WTC11 (cell line): ENCODE measurements at regions not wholly inside any gene's neighbourhood (a gene's known extent, or its start where the extent isn't known, plus 50 kb on each side); places are given as distances from the start of the nearest gene placed in this dataset.

Experiments
- ATAC-seq: fragments of 200-7000 bp; cut with Tn5 transposase; 2 replicates; pipeline ENCODE4 v1.10.0; 2021; ENCODE audit warnings: mild to moderate bottlenecking, moderate library complexity
- CTCF ChIA-PET: fragments of 300-600 bp; sonication (Branson Sonifier 250); formaldehyde crosslinking; loops from one replicate; lab custom pipeline; 2021; ENCODE audit warnings: antibody characterized with exemption; lab: Charles Lee
- POLR2A ChIA-PET: fragments of 350-600 bp; sonication (Branson Sonifier 250); formaldehyde crosslinking; loops from one replicate; lab custom pipeline; 2021; ENCODE audit warnings: antibody characterized with exemption; lab: Charles Lee
- DNase-seq: peaks from one replicate; pipeline ENCODE4 v3.0.0; 2021; ENCODE audit warnings: low spot score
- H3K27ac Mint-ChIP-seq: 2 replicates; pipeline ENCODE4 v1.8.0; 2021; ENCODE audit warnings: mixed read lengths
- H3K27me3 Mint-ChIP-seq: 2 replicates; pipeline ENCODE4 v1.8.0; 2021; ENCODE audit warnings: low read depth, mild to moderate bottlenecking, moderate library complexity, mixed read lengths
- H3K36me3 Mint-ChIP-seq: 2 replicates; pipeline ENCODE4 v1.8.0; 2021; ENCODE audit warnings: mixed read lengths
- H3K4me1 Mint-ChIP-seq: 2 replicates; pipeline ENCODE4 v1.8.0; 2022; ENCODE audit warnings: mixed read lengths
- H3K4me3 Mint-ChIP-seq: 2 replicates; pipeline ENCODE4 v1.8.0; 2021; ENCODE audit warnings: mild to moderate bottlenecking, moderate library complexity, mixed read lengths
- H3K9me3 Mint-ChIP-seq: 2 replicates; pipeline ENCODE4 v1.8.0; 2021; ENCODE audit warnings: mixed read lengths
- ATF6 ChIP-seq: sonication (generic); formaldehyde crosslinking; IDR thresholded peaks from 2 replicates; pipeline ENCODE4 v1.8.1; 2023; ENCODE audit warnings: mild to moderate bottlenecking, missing genetic modification reagents
- CREB1 ChIP-seq: sonication (generic); formaldehyde crosslinking; IDR thresholded peaks from 2 replicates; pipeline ENCODE4 v1.8.0; 2023; ENCODE audit warnings: mild to moderate bottlenecking, missing genetic modification reagents
- CREM ChIP-seq: sonication (generic); formaldehyde crosslinking; IDR thresholded peaks from 2 replicates; pipeline ENCODE4 v1.8.1; 2022; ENCODE audit warnings: mild to moderate bottlenecking, missing genetic modification reagents, moderate library complexity
- CTCF ChIP-seq: fragments of 200-600 bp; IDR thresholded peaks from 2 replicates; pipeline ENCODE4 v1.8.0; 2022; ENCODE audit warnings: antibody characterized with exemption
- ELF4 ChIP-seq: sonication (generic); formaldehyde crosslinking; IDR thresholded peaks from 2 replicates; pipeline ENCODE4 v1.8.1; 2022; ENCODE audit warnings: low read depth, mild to moderate bottlenecking, moderate library complexity, missing genetic modification reagents
- ETV6 ChIP-seq: sonication (generic); formaldehyde crosslinking; IDR thresholded peaks from 2 replicates; pipeline ENCODE4 v1.8.1; 2022; ENCODE audit warnings: mild to moderate bottlenecking, missing genetic modification reagents
- GABPB1 ChIP-seq: sonication (generic); formaldehyde crosslinking; IDR thresholded peaks from 2 replicates; pipeline ENCODE4 v1.8.1; 2023; ENCODE audit warnings: mild to moderate bottlenecking, missing genetic modification reagents
- GRHL2 ChIP-seq: fragments of 250-450 bp; sonication (Bioruptor Pico); IDR thresholded peaks from 2 replicates; pipeline ENCODE4 v1.8.0; 2022; ENCODE audit warnings: mild to moderate bottlenecking, moderate library complexity; ENCODE audit not compliant: insufficient replicate concordance, severe bottlenecking
- NFYB ChIP-seq: sonication (generic); formaldehyde crosslinking; conservative IDR thresholded peaks from 2 replicates; pipeline ENCODE4 v1.8.0; 2022; ENCODE audit warnings: low read depth, missing genetic modification reagents
- NR1H2 ChIP-seq: sonication (generic); formaldehyde crosslinking; IDR thresholded peaks from 2 replicates; pipeline ENCODE4 v1.9.0; 2021; ENCODE audit warnings: mild to moderate bottlenecking, moderate library complexity, missing genetic modification reagents
- OVOL2 ChIP-seq: fragments of 250-450 bp; sonication (Bioruptor Pico); IDR thresholded peaks from 2 replicates; pipeline ENCODE4 v1.9.0; 2021; ENCODE audit warnings: mild to moderate bottlenecking, borderline replicate concordance
- PRRX2 ChIP-seq: fragments of 250-450 bp; sonication (Bioruptor Pico); IDR thresholded peaks from 2 replicates; pipeline ENCODE4 v1.8.0; 2021; ENCODE audit warnings: mild to moderate bottlenecking
- RELA ChIP-seq: sonication (generic); formaldehyde crosslinking; IDR thresholded peaks from 2 replicates; pipeline ENCODE4 v1.8.1; 2022; ENCODE audit warnings: missing genetic modification reagents, mild to moderate bottlenecking, borderline replicate concordance
- SMAD3 ChIP-seq: sonication (generic); formaldehyde crosslinking; IDR thresholded peaks from 2 replicates; pipeline ENCODE4 v1.8.0; 2022; ENCODE audit warnings: missing genetic modification reagents, mild to moderate bottlenecking, borderline replicate concordance
- SOX15 ChIP-seq: fragments of 250-450 bp; sonication (Bioruptor Pico); IDR thresholded peaks from 2 replicates; pipeline ENCODE4 v1.9.0; 2021; ENCODE audit warnings: mild to moderate bottlenecking
- TEAD4 ChIP-seq: sonication (generic); formaldehyde crosslinking; IDR thresholded peaks from 2 replicates; pipeline ENCODE4 v1.8.0; 2022; ENCODE audit warnings: mild to moderate bottlenecking, missing genetic modification reagents
- TP53 ChIP-seq: sonication (generic); formaldehyde crosslinking; IDR thresholded peaks from 2 replicates; pipeline ENCODE4 v1.8.1; 2023; ENCODE audit warnings: mild to moderate bottlenecking, missing genetic modification reagents
- ZNF396 ChIP-seq: fragments of 250-450 bp; sonication (Bioruptor Pico); IDR thresholded peaks from 2 replicates; pipeline ENCODE4 v1.8.0; 2021; ENCODE audit warnings: mild to moderate bottlenecking, moderate library complexity, borderline replicate concordance
- ZNF416 ChIP-seq: fragments of 250-450 bp; sonication (Bioruptor Pico); IDR thresholded peaks from 2 replicates; pipeline ENCODE4 v1.9.0; 2021; ENCODE audit warnings: mild to moderate bottlenecking, inconsistent platforms
- ZNF423 ChIP-seq: fragments of 250-450 bp; sonication (Bioruptor Pico); IDR thresholded peaks from 2 replicates; pipeline ENCODE4 v2.1.2; 2022; ENCODE audit warnings: mild to moderate bottlenecking, moderate library complexity
- TF ChIP-seq, protein P1 (sequence below): sonication (generic); formaldehyde crosslinking; IDR thresholded peaks from 2 replicates; pipeline ENCODE4 v1.8.1; 2022; ENCODE audit warnings: mild to moderate bottlenecking, missing genetic modification reagents, moderate library complexity, borderline replicate concordance
- TF ChIP-seq, protein P2 (sequence below): fragments of 250-450 bp; sonication (Bioruptor Pico); IDR thresholded peaks from 2 replicates; pipeline ENCODE4 v2.1.2; 2022; ENCODE audit warnings: mild to moderate bottlenecking, moderate library complexity
- TF ChIP-seq, protein P3 (sequence below): sonication (generic); formaldehyde crosslinking; IDR thresholded peaks from 2 replicates; pipeline ENCODE4 v1.8.0; 2023; ENCODE audit warnings: missing genetic modification reagents
- TF ChIP-seq, protein P4 (sequence below): sonication (generic); formaldehyde crosslinking; IDR thresholded peaks from 2 replicates; pipeline ENCODE4 v1.8.1; 2023; ENCODE audit warnings: mild to moderate bottlenecking, missing genetic modification reagents

DNA sequence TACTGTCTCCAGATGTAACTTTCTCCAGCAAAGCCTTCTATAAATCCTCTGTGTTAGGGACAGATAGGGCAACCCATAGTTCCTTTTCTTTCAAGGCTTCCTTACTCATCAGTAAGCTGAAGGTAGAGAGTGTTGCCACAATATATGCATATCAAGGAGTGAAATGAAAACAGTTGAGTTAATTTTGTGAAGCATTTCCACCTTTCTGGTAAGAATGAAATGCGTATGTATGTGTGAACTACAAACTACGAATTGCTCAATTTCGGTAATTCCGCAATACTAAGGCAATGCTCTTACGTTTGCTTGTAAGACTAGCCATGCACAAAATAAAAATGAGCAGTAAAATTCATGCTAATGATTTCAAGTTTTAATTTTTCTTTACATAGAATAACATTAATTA is 61.2 kb upstream of the HBS1L start:
- no peaks in the 10 kb centered on the region for H3K9me3 Mint-ChIP-seq
- H3K27ac Mint-ChIP-seq, result no peak overlapping the region
- H3K4me1 Mint-ChIP-seq, result no peaks in the 10 kb centered on the region
- CTCF ChIA-PET, result no interaction called here
- H3K36me3 Mint-ChIP-seq, result no peaks in the 10 kb centered on the region
- H3K27me3 Mint-ChIP-seq, result no peaks in the 10 kb centered on the region
- no peak overlapping the region for H3K4me3 Mint-ChIP-seq
- DNase-seq (no peak), ATAC-seq (no peak)
- POLR2A ChIA-PET, result no interaction called here
- TF ChIP-seq OVOL2 (CRISPR knock-in tag) (no peak), NFYB (CRISPR knock-in tag) (no peak), ETV6 (CRISPR knock-in tag) (no peak), ELF4 (CRISPR knock-in tag) (no peak), CTCF (no peak), ZNF423 (CRISPR knock-in tag) (no peak), ZNF416 (CRISPR knock-in tag) (no peak), TEAD4 (CRISPR knock-in tag) (no peak), TP53 (CRISPR knock-in tag) (no peak), CREB1 (CRISPR knock-in tag) (no peak), ATF6 (CRISPR knock-in tag) (no peak), NR1H2 (no peak), RELA (no peak), SMAD3 (no peak), PRRX2 (CRISPR knock-in tag) (no peak)
- TF ChIP-seq, protein P1, sequence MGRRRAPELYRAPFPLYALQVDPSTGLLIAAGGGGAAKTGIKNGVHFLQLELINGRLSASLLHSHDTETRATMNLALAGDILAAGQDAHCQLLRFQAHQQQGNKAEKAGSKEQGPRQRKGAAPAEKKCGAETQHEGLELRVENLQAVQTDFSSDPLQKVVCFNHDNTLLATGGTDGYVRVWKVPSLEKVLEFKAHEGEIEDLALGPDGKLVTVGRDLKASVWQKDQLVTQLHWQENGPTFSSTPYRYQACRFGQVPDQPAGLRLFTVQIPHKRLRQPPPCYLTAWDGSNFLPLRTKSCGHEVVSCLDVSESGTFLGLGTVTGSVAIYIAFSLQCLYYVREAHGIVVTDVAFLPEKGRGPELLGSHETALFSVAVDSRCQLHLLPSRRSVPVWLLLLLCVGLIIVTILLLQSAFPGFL (CRISPR knock-in tag), result no peak
- TF ChIP-seq, protein P2, sequence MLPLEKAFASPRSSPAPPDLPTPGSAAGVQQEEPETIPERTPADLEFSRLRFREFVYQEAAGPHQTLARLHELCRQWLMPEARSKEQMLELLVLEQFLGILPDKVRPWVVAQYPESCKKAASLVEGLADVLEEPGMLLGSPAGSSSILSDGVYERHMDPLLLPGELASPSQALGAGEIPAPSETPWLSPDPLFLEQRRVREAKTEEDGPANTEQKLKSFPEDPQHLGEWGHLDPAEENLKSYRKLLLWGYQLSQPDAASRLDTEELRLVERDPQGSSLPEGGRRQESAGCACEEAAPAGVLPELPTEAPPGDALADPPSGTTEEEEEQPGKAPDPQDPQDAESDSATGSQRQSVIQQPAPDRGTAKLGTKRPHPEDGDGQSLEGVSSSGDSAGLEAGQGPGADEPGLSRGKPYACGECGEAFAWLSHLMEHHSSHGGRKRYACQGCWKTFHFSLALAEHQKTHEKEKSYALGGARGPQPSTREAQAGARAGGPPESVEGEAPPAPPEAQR (CRISPR knock-in tag), result no peak
- TF ChIP-seq, protein P3, sequence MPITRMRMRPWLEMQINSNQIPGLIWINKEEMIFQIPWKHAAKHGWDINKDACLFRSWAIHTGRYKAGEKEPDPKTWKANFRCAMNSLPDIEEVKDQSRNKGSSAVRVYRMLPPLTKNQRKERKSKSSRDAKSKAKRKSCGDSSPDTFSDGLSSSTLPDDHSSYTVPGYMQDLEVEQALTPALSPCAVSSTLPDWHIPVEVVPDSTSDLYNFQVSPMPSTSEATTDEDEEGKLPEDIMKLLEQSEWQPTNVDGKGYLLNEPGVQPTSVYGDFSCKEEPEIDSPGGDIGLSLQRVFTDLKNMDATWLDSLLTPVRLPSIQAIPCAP, result no peak

- no peak for DNase-seq
- Mint-ChIP-seq H3K9me3 (no peaks in the 10 kb centered on the region), H3K4me1 (no peaks in the 10 kb centered on the region), H3K27me3 (no peaks in the 10 kb centered on the region), H3K36me3 (no peaks in the 10 kb centered on the region), H3K27ac (no peak overlapping the region), H3K4me3 (no peak overlapping the region)
- ATAC-seq, result no peak
- POLR2A ChIA-PET, result no interaction called here
- CTCF ChIA-PET, result no interaction called here
- no peak for TF ChIP-seq CTCF
- TF ChIP-seq CREM (CRISPR knock-in tag), result no peak
- TF ChIP-seq CREB1 (CRISPR knock-in tag), result no peak
- no peak for TF ChIP-seq GABPB1 (CRISPR knock-in tag)
- TF ChIP-seq, protein P4, sequence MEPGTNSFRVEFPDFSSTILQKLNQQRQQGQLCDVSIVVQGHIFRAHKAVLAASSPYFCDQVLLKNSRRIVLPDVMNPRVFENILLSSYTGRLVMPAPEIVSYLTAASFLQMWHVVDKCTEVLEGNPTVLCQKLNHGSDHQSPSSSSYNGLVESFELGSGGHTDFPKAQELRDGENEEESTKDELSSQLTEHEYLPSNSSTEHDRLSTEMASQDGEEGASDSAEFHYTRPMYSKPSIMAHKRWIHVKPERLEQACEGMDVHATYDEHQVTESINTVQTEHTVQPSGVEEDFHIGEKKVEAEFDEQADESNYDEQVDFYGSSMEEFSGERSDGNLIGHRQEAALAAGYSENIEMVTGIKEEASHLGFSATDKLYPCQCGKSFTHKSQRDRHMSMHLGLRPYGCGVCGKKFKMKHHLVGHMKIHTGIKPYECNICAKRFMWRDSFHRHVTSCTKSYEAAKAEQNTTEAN (CRISPR knock-in tag), result no peak
- no peak for TF ChIP-seq ATF6 (CRISPR knock-in tag)
- TF ChIP-seq SOX15 (CRISPR knock-in tag), result no peak
- TF ChIP-seq GRHL2 (CRISPR knock-in tag), result no peak
- no peak for TF ChIP-seq ZNF396 (CRISPR knock-in tag)
These were observed 60.8 kb upstream of the HBS1L start for GRCh38 chr6:135115411-135115810.
